Thyroid gland (tissue), 4 donors: ENCODE measurements at regions not wholly inside any gene's neighbourhood (a gene's known extent, or its start where the extent isn't known, plus 50 kb on each side); places are given as distances from the start of the nearest gene placed in this dataset.

ENCODE experiments used
- CTCF ChIP-seq, 6 experiments: fragments of 200-600 bp in 3 of 6; fragments of 450-650 bp in 3 of 6; sonication (generic) in 3 of 6; IDR thresholded peaks; one replicate each; pipeline ENCODE4 v1.5.1; 2016 to 2019; ENCODE audit warnings: antibody characterized with exemption in 6 of 6, mild to moderate bottlenecking in 2 of 6, inconsistent platforms in 1 of 6, moderate library complexity in 1 of 6
- POLR2A ChIP-seq, 2 donors: fragments of 450-650 bp; IDR thresholded peaks; one replicate each; pipeline ENCODE4 v1.6.1; 2017; ENCODE audit warnings: antibody characterized with exemption in 2 of 2, mild to moderate bottlenecking in 2 of 2, moderate library complexity in 1 of 2

GRCh38 chr10:65234261-65234660 lies 1691.6 kb upstream of the LRRTM3 start:
- no peak for TF ChIP-seq CTCF (IDR thresholded peaks at IDR 0.05)
- no peak for TF ChIP-seq POLR2A (IDR thresholded peaks at IDR 0.05)
